C1 segment of cervical spinal cord (tissue), 14 donors: ENCODE measurements at regions not wholly inside any gene's neighbourhood (a gene's known extent, or its start where the extent isn't known, plus 50 kb on each side); places are given as distances from the start of the nearest gene placed in this dataset.

Experiments
- DNase-seq, 14 donors: peaks; one replicate each; lab custom pipeline; 2025; lab: John Stamatoyannopoulos, UW

- no peak for DNase-seq
These were observed 738.4 kb downstream of the USP25 start for GRCh38 chr21:16468184-16468583.

- DNase-seq: no peak
These were observed 744.2 kb downstream of the USP25 start for GRCh38 chr21:16473988-16474387.

DNA sequence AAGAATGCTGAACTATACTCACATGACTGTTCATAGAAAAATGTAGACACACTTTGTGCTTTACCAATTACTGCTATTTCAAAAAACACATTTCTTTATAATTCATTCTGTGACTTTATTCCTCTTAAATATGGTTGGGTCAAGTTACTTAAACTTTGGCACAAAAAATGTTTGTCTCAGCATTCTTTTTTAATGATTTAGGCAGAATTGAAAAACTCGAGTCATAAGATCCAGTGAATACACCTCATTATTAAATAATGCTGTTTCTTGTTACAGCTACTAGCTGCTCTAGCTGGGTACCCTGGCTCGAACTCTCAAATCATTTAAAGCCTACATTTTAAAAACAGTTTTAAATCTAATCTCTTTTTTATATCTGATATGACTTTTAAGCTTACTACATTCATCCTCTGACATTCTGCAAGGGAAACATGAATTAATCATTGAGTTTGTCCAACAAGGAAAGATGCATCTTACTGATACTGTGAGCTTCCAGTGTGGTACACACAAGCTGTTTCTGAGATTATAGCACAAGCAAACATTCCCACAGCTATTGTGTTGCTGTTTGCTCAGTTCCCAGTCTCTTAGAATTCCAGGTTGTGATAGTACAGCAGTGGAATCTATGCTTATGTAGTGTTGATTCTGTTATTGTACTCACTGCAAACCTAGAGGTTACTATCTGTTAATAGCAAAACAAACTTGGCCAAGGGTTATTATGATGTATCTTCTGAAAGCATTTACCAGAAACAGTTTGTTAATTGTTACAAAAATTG lies 746.5 kb downstream of the USP25 start:
- DNase-seq: no peak

DNA sequence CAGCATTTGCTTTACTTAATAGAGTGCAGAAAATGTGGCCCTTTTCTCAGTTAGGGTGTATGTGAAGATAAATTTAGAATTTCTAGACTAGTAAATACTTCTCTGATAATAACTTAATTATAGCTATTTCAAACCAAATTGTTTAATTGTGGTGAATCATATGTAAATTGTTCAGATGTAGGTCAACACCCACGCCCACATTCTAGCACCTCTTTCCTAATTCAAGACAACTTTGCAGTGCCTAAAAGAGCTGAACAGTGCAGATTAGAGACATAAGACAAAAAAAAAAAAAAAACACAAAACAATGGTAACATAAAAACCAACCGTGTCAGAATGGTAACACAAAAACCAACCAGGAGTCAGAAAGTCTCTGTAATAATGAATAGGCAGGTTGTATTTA lies 758.3 kb downstream of the USP25 start:
- DNase-seq: no peak

- no peak for DNase-seq
These were observed 762.6 kb downstream of the USP25 start for GRCh38 chr21:16492356-16492755.

GRCh38 chr21:16492892-16493291 lies 763.1 kb downstream of the USP25 start:
- no peak for DNase-seq

- DNase-seq: no peak
These were observed 766.8 kb downstream of the USP25 start for GRCh38 chr21:16496609-16497008.

- no peak for DNase-seq
These were observed 770.5 kb downstream of the USP25 start for GRCh38 chr21:16500271-16500670.

GRCh38 chr21:16502273-16502672 lies 772.5 kb downstream of the USP25 start:
- no peak for DNase-seq

GRCh38 chr21:16502897-16503296 lies 773.1 kb downstream of the USP25 start:
- no peak for DNase-seq

GRCh38 chr21:16504281-16504680 lies 774.5 kb downstream of the USP25 start:
- DNase-seq: no peak

GRCh38 chr21:16504766-16505165 lies 775.0 kb downstream of the USP25 start:
- no peak for DNase-seq

DNA sequence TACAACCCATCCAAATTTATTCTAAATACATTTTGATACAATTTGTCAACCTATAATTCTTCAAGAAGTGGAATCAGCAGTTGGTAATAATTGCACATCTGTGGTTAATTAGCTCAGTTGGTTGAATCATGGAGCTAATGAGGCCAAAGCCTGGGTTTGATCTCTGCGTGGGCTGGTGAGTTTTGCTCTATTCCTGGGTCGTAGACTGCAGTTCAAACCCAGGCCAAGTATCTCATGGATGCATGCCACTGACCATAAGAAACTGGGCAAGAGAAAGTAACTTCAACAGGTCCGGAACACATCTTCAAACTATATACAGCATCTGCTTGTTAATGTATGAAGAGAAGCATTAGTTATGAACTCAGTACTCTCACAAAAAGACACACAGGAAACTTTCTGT lies 779.7 kb downstream of the USP25 start:
- DNase-seq: no peak

DNA sequence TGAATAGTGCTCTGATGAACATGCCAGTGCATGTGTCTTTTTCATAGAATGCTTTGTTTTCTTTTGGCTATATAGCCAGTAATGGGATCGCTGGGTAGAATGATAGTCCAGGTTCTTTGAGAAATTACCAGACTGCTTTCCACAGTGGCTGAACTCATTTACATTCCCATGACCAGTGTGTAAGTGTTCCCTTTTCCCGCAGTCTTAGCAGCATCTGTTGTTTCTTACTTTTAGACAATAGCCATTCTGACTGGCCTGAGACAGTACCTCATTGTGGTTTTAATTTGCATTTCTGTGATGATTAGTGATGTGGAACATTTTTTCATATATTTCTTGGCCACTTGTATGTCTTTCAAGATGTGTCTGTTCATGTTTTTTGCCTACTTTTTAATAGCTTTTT lies 784.5 kb downstream of the USP25 start:
- peak in 4 of 14 donors; percentile 6 to 28 (median 20) for DNase-seq

DNA sequence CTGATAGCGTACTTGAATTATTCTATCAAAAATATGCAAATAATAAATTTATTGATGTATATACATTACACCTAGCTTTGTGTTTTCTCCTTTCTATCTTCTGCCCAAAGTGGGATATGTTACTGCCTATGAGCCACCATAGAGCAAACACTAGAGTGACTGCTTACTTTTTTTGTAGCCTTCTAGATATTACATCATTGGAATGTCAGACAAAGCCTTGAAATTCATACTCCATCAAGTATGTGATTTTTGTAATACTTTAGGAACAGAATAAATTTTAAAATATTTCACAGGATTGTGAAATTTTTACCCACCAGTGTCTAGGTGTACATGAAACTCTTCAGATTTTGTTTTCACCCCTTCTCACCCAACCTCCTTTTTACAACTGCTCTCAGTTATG lies 787.6 kb downstream of the USP25 start:
- no peak for DNase-seq

DNA sequence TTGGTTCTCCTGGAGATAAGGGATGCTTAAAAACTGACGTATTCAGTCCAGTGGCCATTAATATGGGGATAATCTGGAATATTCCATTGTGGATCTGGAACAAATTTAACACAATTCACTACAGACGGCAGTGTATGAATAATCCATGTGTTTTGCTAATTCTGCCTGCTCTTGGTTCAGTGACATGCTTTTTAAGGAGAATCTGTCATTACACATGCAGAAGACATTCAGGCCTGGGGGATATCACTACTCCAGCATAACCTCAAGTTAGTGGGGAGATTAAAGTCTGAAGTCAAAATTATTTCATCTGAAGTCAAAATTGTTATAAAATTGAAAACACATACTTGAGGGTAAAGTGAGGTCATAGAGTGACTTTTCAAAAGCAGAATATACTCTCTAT lies 789.3 kb downstream of the USP25 start:
- no peak for DNase-seq

DNA sequence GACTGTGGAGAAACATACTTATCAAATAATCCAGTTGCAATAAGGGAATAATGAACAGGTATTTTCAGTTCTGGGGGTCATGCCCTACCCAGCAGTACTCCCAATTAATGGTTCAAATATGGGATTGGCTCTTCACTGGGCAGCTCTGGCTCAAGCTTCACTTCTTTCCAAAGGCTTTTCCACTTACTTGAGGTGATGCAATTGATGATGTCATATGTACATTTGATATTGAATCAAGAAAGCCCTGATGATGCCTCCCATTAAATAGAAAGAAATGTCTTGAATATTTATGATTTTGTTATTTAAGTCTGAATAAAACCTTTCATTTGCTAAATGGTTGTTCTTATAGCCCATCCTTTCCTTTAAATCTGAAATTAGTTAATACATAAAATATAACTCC lies 789.9 kb downstream of the USP25 start:
- DNase-seq: no peak

DNA sequence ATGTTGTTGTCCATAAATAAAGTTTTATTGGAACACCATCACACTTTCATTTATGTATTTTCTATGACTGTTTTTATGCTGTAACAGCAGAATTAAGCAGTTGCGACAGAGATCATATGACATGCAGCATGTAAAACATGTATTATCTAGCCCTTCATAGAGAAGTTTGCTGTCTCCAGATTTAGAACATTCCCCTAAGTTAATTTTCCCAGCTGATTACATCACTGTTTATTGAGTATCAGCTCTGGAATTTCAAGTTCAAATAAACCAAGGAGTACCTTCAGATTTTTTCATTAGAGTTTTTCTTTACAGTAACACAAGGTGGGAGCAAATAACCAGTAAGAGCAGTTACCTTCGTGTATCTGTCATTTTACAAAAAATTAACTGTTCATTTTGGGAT lies 792.8 kb downstream of the USP25 start:
- no peak for DNase-seq

- no peak for DNase-seq
These were observed 800.9 kb downstream of the USP25 start for GRCh38 chr21:16530656-16531055.

GRCh38 chr21:16532840-16533239 lies 803.1 kb downstream of the USP25 start:
- peak in 1 of 14 donors; percentile 44 for DNase-seq

GRCh38 chr21:16533692-16534407 lies 804.1 kb downstream of the USP25 start:
- DNase-seq: peak in 9 of 14 donors; percentile 5 to 70 (median 34)

DNA sequence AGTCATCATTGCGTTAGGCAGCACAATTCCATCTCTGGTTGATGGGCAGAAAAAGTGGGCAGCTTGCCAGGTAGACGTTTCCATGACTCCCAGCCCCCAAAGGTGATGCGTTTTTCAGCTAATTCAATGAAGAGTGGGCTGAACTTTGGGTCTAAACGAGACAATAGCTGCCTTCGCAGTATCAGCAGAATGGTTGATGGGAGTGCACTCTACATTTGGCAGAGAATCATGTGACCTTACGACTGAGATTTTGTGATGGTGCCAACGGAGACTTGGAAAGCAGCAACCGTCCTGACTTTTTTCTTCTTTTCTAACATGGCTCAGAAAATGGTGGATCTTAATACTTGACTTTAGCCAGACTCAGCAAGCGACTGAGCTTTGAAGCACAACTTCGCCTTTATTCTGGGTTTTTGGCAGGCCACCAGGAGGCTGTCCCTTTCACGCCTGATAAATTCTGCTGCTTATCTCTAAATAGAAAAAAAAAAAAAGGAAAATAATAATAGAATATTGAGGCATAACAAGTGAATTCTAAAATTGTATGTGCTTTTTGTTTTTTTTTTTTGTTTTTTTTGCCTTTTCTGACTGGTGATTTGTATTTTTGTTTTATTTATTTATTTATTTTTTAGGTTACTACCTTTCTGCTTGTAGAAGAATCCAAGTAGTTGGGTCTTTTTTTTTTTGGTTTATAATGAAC lies 804.8 kb downstream of the USP25 start:
- DNase-seq: peak in 13 of 14 donors; percentile 2 to 80 (median 69)

- DNase-seq: peak; percentile 6 to 97 (median 62)
These were observed 805.3 kb downstream of the USP25 start for GRCh38 chr21:16535102-16535422.
